ACC112 (cell line): ENCODE measurements at regions not wholly inside any gene's neighbourhood (a gene's known extent, or its start where the extent isn't known, plus 50 kb on each side); places are given as distances from the start of the nearest gene placed in this dataset.

Experiments
- H2AFZ ChIP-seq: fragments of 200-600 bp; sonication (generic); one replicate; pipeline ENCODE4 v1.6.0; 2017; ENCODE audit warnings: antibody characterized with exemption, low read length; ENCODE audit not compliant: unreplicated experiment
- H3K27ac ChIP-seq: fragments of 200-600 bp; sonication (generic); 2 replicates; pipeline ENCODE4 v1.5.1; 2014; ENCODE audit warnings: low read depth, mild to moderate bottlenecking, antibody characterized with exemption, low read length, moderate library complexity
- H3K27me3 ChIP-seq: fragments of 200-600 bp; sonication (generic); 2 replicates; pipeline ENCODE4 v1.6.1; 2014; ENCODE audit warnings: mild to moderate bottlenecking, antibody characterized with exemption, low read length, moderate library complexity, mixed read lengths; ENCODE audit not compliant: insufficient read depth
- H3K36me3 ChIP-seq: fragments of 200-600 bp; sonication (generic); 2 replicates; pipeline ENCODE4 v1.6.1; 2016; ENCODE audit warnings: mild to moderate bottlenecking, antibody characterized with exemption, low read length, moderate library complexity, mixed read lengths; ENCODE audit not compliant: insufficient read depth
- H3K4me1 ChIP-seq: fragments of 200-600 bp; sonication (generic); one replicate; pipeline ENCODE4 v1.6.1; 2016; ENCODE audit warnings: low read length, mixed read lengths; ENCODE audit not compliant: insufficient read depth, unreplicated experiment, control insufficient read depth
- H3K4me3 ChIP-seq: fragments of 200-600 bp; sonication (generic); 2 replicates; pipeline ENCODE4 v1.5.1; 2014; ENCODE audit warnings: mild to moderate bottlenecking, low read depth, low read length
- H3K79me2 ChIP-seq: fragments of 200-600 bp; sonication (generic); one replicate; pipeline ENCODE4 v1.6.0; 2016; ENCODE audit warnings: low read length; ENCODE audit not compliant: control insufficient read depth, unreplicated experiment, insufficient read depth

GRCh38 chr20:12395353-12395752, 477.7 kb downstream of the BTBD3 start:
- Histone ChIP-seq H3K4me3 (no peak overlapping the region), H3K27me3 (no peaks in the 10 kb centered on the region), H3K27ac (no peak overlapping the region), H3K4me1 (no peaks in the 10 kb centered on the region), H2AFZ (no peak overlapping the region), H3K79me2 (no peaks in the 10 kb centered on the region), H3K36me3 (no peaks in the 10 kb centered on the region)

GRCh38 chr20:12395760-12396159, 478.1 kb downstream of the BTBD3 start:
- H3K79me2 ChIP-seq, result no peaks in the 10 kb centered on the region
- no peak overlapping the region for H3K4me3 ChIP-seq
- no peak overlapping the region for H2AFZ ChIP-seq
- H3K27ac ChIP-seq, result no peak overlapping the region
- no peaks in the 10 kb centered on the region for H3K4me1 ChIP-seq
- no peaks in the 10 kb centered on the region for H3K36me3 ChIP-seq
- no peaks in the 10 kb centered on the region for H3K27me3 ChIP-seq

- H3K36me3 ChIP-seq, result no peaks in the 10 kb centered on the region
- no peak overlapping the region for H3K4me3 ChIP-seq
- no peaks in the 10 kb centered on the region for H3K4me1 ChIP-seq
- no peaks in the 10 kb centered on the region for H3K79me2 ChIP-seq
- H3K27ac ChIP-seq, result no peak overlapping the region
- H2AFZ ChIP-seq, result no peak overlapping the region
- H3K27me3 ChIP-seq, result no peaks in the 10 kb centered on the region
Measured at GRCh38 chr20:12399110-12399836, 481.6 kb downstream of the BTBD3 start.

GRCh38 chr20:12404941-12405340, 487.2 kb downstream of the BTBD3 start:
- H3K4me3 ChIP-seq, result no peak overlapping the region
- H3K27me3 ChIP-seq, result no peaks in the 10 kb centered on the region
- H3K79me2 ChIP-seq, result no peaks in the 10 kb centered on the region
- H3K27ac ChIP-seq, result no peak overlapping the region
- no peaks in the 10 kb centered on the region for H3K36me3 ChIP-seq
- no peak overlapping the region for H2AFZ ChIP-seq
- no peaks in the 10 kb centered on the region for H3K4me1 ChIP-seq

- Histone ChIP-seq H3K4me3 (no peak overlapping the region), H3K79me2 (no peaks in the 10 kb centered on the region), H2AFZ (no peak overlapping the region), H3K4me1 (no peaks in the 10 kb centered on the region), H3K27me3 (no peaks in the 10 kb centered on the region), H3K27ac (no peak overlapping the region), H3K36me3 (no peaks in the 10 kb centered on the region)
Measured at GRCh38 chr20:12406978-12407377, 489.3 kb downstream of the BTBD3 start.

- H3K4me3 ChIP-seq, result no peak overlapping the region
- H3K27me3 ChIP-seq, result no peaks in the 10 kb centered on the region
- no peaks in the 10 kb centered on the region for H3K4me1 ChIP-seq
- H3K27ac ChIP-seq, result no peak overlapping the region
- no peaks in the 10 kb centered on the region for H3K36me3 ChIP-seq
- H3K79me2 ChIP-seq, result no peaks in the 10 kb centered on the region
- H2AFZ ChIP-seq, result no peak overlapping the region
Measured at GRCh38 chr20:12409501-12409900, 491.8 kb downstream of the BTBD3 start.

- Histone ChIP-seq H3K79me2 (no peaks in the 10 kb centered on the region), H3K27me3 (no peaks in the 10 kb centered on the region), H2AFZ (no peak overlapping the region), H3K4me1 (no peaks in the 10 kb centered on the region), H3K36me3 (no peaks in the 10 kb centered on the region), H3K4me3 (no peak overlapping the region), H3K27ac (no peak overlapping the region)
Measured at GRCh38 chr20:12410783-12411182, 493.1 kb downstream of the BTBD3 start.

- Histone ChIP-seq H3K27ac (no peak overlapping the region), H3K36me3 (no peaks in the 10 kb centered on the region), H3K4me3 (no peak overlapping the region), H3K79me2 (no peaks in the 10 kb centered on the region), H2AFZ (no peak overlapping the region), H3K4me1 (no peaks in the 10 kb centered on the region), H3K27me3 (no peaks in the 10 kb centered on the region)
Measured at GRCh38 chr20:12411246-12411940, 493.7 kb downstream of the BTBD3 start.

- Histone ChIP-seq H3K27me3 (no peaks in the 10 kb centered on the region), H2AFZ (no peak overlapping the region), H3K27ac (no peak overlapping the region), H3K36me3 (no peaks in the 10 kb centered on the region), H3K79me2 (no peaks in the 10 kb centered on the region), H3K4me1 (no peaks in the 10 kb centered on the region), H3K4me3 (no peak overlapping the region)
Measured at GRCh38 chr20:12413116-12413515, 495.4 kb downstream of the BTBD3 start.

- no peak overlapping the region for H3K4me3 ChIP-seq
- no peak overlapping the region for H3K27ac ChIP-seq
- no peaks in the 10 kb centered on the region for H3K27me3 ChIP-seq
- H2AFZ ChIP-seq, result no peak overlapping the region
- H3K79me2 ChIP-seq, result no peaks in the 10 kb centered on the region
- H3K4me1 ChIP-seq, result no peaks in the 10 kb centered on the region
- no peaks in the 10 kb centered on the region for H3K36me3 ChIP-seq
Measured at GRCh38 chr20:12414446-12415274, 497.0 kb downstream of the BTBD3 start.
